Psoas muscle (tissue), 7 donors: ENCODE measurements at regions not wholly inside any gene's neighbourhood (a gene's known extent, or its start where the extent isn't known, plus 50 kb on each side); places are given as distances from the start of the nearest gene placed in this dataset.
"Not testable (repeated sequence)": the region's sequence is repeated elsewhere in the genome, so short reads cannot be mapped to it uniquely, and the experiment has no call there.

Source experiments
- ATAC-seq, 4 donors: fragments of 200-7000 bp; cut with Tn5 transposase; one replicate each; pipeline ENCODE4 v1.9.1; 2020; ENCODE audit warnings: moderate library complexity in 3 of 4, mild to moderate bottlenecking in 2 of 4
- DNase-seq, 2 donors: peaks; one replicate each; pipeline ENCODE4 v3.0.0-alpha.2; 2020
- H3K27ac ChIP-seq: fragments of 200-600 bp; one replicate; pipeline ENCODE4 v1.8.0; 2022
- H3K27me3 ChIP-seq, 3 donors: fragments of 200-600 bp in 1 of 3; one replicate each; pipeline versions ENCODE4 v1.6.1 to v1.8.0; 2013 to 2022; ENCODE audit warnings: low read length in 2 of 3, mild to moderate bottlenecking in 2 of 3, moderate library complexity in 1 of 3; ENCODE audit not compliant: insufficient read depth in 3 of 3
- H3K36me3 ChIP-seq, 2 donors: fragments of 200-600 bp in 1 of 2; one replicate each; pipeline versions ENCODE4 v1.6.1 to v1.8.0; 2013 to 2022; ENCODE audit warnings: low read depth in 1 of 2, mild to moderate bottlenecking in 1 of 2, moderate library complexity in 1 of 2; ENCODE audit not compliant: insufficient read depth in 1 of 2
- H3K4me1 ChIP-seq: fragments of 200-600 bp; one replicate; pipeline ENCODE4 v1.8.0; 2022
- H3K4me3 ChIP-seq: fragments of 200-600 bp; one replicate; pipeline ENCODE4 v1.8.0; 2022; ENCODE audit warnings: mild to moderate bottlenecking
- H3K9me3 ChIP-seq: fragments of 200-600 bp; one replicate; pipeline ENCODE4 v1.8.0; 2022
- CTCF ChIP-seq: fragments of 200-600 bp; IDR thresholded peaks from one replicate; pipeline ENCODE4 v1.8.0; 2022; ENCODE audit warnings: antibody characterized with exemption
- WGBS, 3 donors: extraction: QIAGEN DNeasy Blood & Tissue Kit; methylation state at CpG; one replicate each; pipeline versions ENCODE4 v1.1.6 to v1.1.7; 2013; 5-methylcytosine and 5-hydroxymethylcytosine counted together
- intact Hi-C, 2 donors: fragments of 100-400 bp; cut with DNase I; formaldehyde crosslinking; loops; one replicate each; pipeline versions ENCODE4 v1.11.0 to v1.14.2; 2022
- donor health status: healthy with polysubstance abuse.
- donor health status: DM: no; HTN: no; CAD: no; lungs with moderate emphysema.
- donor health status: Bipolar disorder and iron deficiency.
- donor health status: healthy.
- donor health status: DM: yes; HTN: yes; CAD: no.
- donor health status: DM: no; HTN: no; CAD: no.
- donor health status: DM: yes; HTN: yes; CAD: no.

GRCh38 chr2:16183345-16183744 is 243.0 kb downstream of the MYCN start:
- no peaks in the 10 kb centered on the region for H3K9me3 ChIP-seq
- H3K36me3 ChIP-seq, result no peaks in the 10 kb centered on the region
- DNase-seq (no peak), ATAC-seq (no peak)
- H3K4me1 ChIP-seq, result no peaks in the 10 kb centered on the region
- H3K4me3 ChIP-seq, result no peak overlapping the region
- no peak overlapping the region for H3K27ac ChIP-seq
- intact Hi-C loops, result no loop called here
- TF ChIP-seq CTCF, result no peak
- no peaks in the 10 kb centered on the region for H3K27me3 ChIP-seq
- WGBS, 3 donors, result 96 to 98% (median 97%) methylated on average over 3 of the region's 3 CpGs

GRCh38 chr2:16182841-16183240 is 242.5 kb downstream of the MYCN start:
- Histone ChIP-seq H3K27ac (no peak overlapping the region), H3K4me3 (no peak overlapping the region), H3K4me1 (no peaks in the 10 kb centered on the region), H3K36me3 (no peaks in the 10 kb centered on the region), H3K27me3 (no peaks in the 10 kb centered on the region), H3K9me3 (no peaks in the 10 kb centered on the region)
- intact Hi-C loops, result no loop called here
- no peak for TF ChIP-seq CTCF
- ATAC-seq (no peak), DNase-seq (no peak)

GRCh38 chr2:16182311-16182815 is 242.0 kb downstream of the MYCN start:
- intact Hi-C loops, H3K4me3 ChIP-seq, H3K4me1 ChIP-seq, H3K27me3 ChIP-seq, H3K9me3 ChIP-seq, H3K36me3 ChIP-seq, H3K27ac ChIP-seq, ATAC-seq, DNase-seq: not testable (repeated sequence)
- WGBS, 3 donors, result 79 to 85% (median 83%) methylated on average over 2 of the region's 2 CpGs

GRCh38 chr2:16181741-16182090 is 241.4 kb downstream of the MYCN start:
- TF ChIP-seq CTCF, result no peak
- intact Hi-C loops, result no loop called here

GRCh38 chr2:16181062-16181740 is 240.9 kb downstream of the MYCN start:
- TF ChIP-seq CTCF, result no peak
- Histone ChIP-seq H3K4me1 (no peaks in the 10 kb centered on the region), H3K9me3 (no peaks in the 10 kb centered on the region), H3K36me3 (no peaks in the 10 kb centered on the region), H3K27me3 (no peaks in the 10 kb centered on the region), H3K4me3 (no peak overlapping the region), H3K27ac (no peak overlapping the region)
- ATAC-seq (no peak), DNase-seq (no peak)
- 83 to 92% (median 89%) methylated on average over 12 of the region's 12 CpGs for WGBS, 3 donors
- intact Hi-C loops, result no loop called here

More at GRCh38 chr2:16181741-16182090, 241.4 kb downstream of the MYCN start:
- no peaks in the 10 kb centered on the region for H3K27me3 ChIP-seq
- H3K27ac ChIP-seq, result no peak overlapping the region
- WGBS, 3 donors, result 63 to 79% (median 78%) methylated on average over 8 of the region's 8 CpGs
- H3K36me3 ChIP-seq, result no peaks in the 10 kb centered on the region
- ATAC-seq, result no peak
- no peaks in the 10 kb centered on the region for H3K9me3 ChIP-seq
- DNase-seq, result no peak
- H3K4me3 ChIP-seq, result no peak overlapping the region
- no peaks in the 10 kb centered on the region for H3K4me1 ChIP-seq
